HL-60 (cell line): ENCODE measurements at regions not wholly inside any gene's neighbourhood (a gene's known extent, or its start where the extent isn't known, plus 50 kb on each side); places are given as distances from the start of the nearest gene placed in this dataset.

ENCODE experiments used
- DNase-seq, 2 experiments: peaks; one replicate each; pipeline ENCODE4 v3.0.0-alpha.2; 2010 to 2020; ENCODE audit warnings: low read depth in 1 of 2, low spot score in 1 of 2
- H3K27ac ChIP-seq: fragments of 250-450 bp; sonication (Bioruptor Pico); replicated peaks from 2 replicates; pipeline ENCODE4 v1.5.1; 2020; ENCODE audit warnings: mild to moderate bottlenecking, moderate library complexity
- H3K27me3 ChIP-seq: fragments of 250-450 bp; sonication (Bioruptor Pico); 2 replicates; pipeline ENCODE4 v1.5.1; 2021; ENCODE audit warnings: mild to moderate bottlenecking, moderate library complexity; ENCODE audit not compliant: insufficient read depth, poor library complexity, severe bottlenecking
- H3K4me3 ChIP-seq: replicated peaks from 2 replicates; pipeline ENCODE4 v1.5.1; 2011; ENCODE audit warnings: mild to moderate bottlenecking, control low read depth, low read length; ENCODE audit not compliant: insufficient read depth
- CTCF ChIP-seq: IDR thresholded peaks from one replicate; pipeline ENCODE4 v1.5.1; 2011; ENCODE audit warnings: low read length, control low read depth, inconsistent platforms; ENCODE audit not compliant: insufficient read depth
- GABPA ChIP-seq: IDR thresholded peaks from 2 replicates; pipeline ENCODE4 v1.6.1; 2012; ENCODE audit warnings: low read depth
- POLR2AphosphoS5 ChIP-seq: IDR thresholded peaks from 2 replicates; pipeline ENCODE4 v1.6.1; 2012; ENCODE audit warnings: low read depth
- REST ChIP-seq: IDR thresholded peaks from 2 replicates; pipeline ENCODE4 v1.6.1; 2012; ENCODE audit warnings: low read depth; ENCODE audit not compliant: insufficient replicate concordance
- SPI1 ChIP-seq: IDR thresholded peaks from 2 replicates; pipeline ENCODE4 v1.6.1; 2012; ENCODE audit warnings: low read depth, mild to moderate bottlenecking, borderline replicate concordance

GRCh38 chr9:75230469-75230868 is 142.2 kb downstream of the OSTF1 start:
- no peak for DNase-seq
- Histone ChIP-seq H3K27ac (no peak overlapping the region), H3K4me3 (no peak overlapping the region), H3K27me3 (no peaks in the 10 kb centered on the region)
- no peak for TF ChIP-seq GABPA
- TF ChIP-seq POLR2AphosphoS5 = no peak
- no peak for TF ChIP-seq REST
- no peak for TF ChIP-seq CTCF
- TF ChIP-seq SPI1 = no peak

- TF ChIP-seq SPI1 (no peak), GABPA (no peak)
- no peak for DNase-seq
- no peak overlapping the region for H3K4me3 ChIP-seq
- H3K27ac ChIP-seq = no peak overlapping the region
- H3K27me3 ChIP-seq = no peaks in the 10 kb centered on the region
Observed at GRCh38 chr9:75231167-75231566, 142.9 kb downstream of the OSTF1 start.

- Histone ChIP-seq H3K27me3 (no peaks in the 10 kb centered on the region), H3K27ac (no peak overlapping the region), H3K4me3 (no peak overlapping the region)
- TF ChIP-seq CTCF (no peak), POLR2AphosphoS5 (no peak)
- no peak for DNase-seq
Observed at GRCh38 chr9:75233011-75233410, 144.7 kb downstream of the OSTF1 start.

- TF ChIP-seq GABPA (no peak), CTCF (no peak), POLR2AphosphoS5 (no peak), REST (no peak), SPI1 (no peak)
- no peak overlapping the region for H3K4me3 ChIP-seq
- DNase-seq = peak in 1 of 2 experiments; percentile 14
- H3K27ac ChIP-seq = no peak overlapping the region
- H3K27me3 ChIP-seq = no peaks in the 10 kb centered on the region
Observed at GRCh38 chr9:75235632-75236031, 147.3 kb downstream of the OSTF1 start.
